Esophagus mucosa (tissue), 1 donor: ENCODE measurements at regions not wholly inside any gene's neighbourhood (a gene's known extent, or its start where the extent isn't known, plus 50 kb on each side); places are given as distances from the start of the nearest gene placed in this dataset.

Experiments
- ATAC-seq: fragments of 200-7000 bp; cut with Tn5 transposase; one replicate; pipeline ENCODE4 v1.9.1; 2020
- donor health status: DM: yes; HTN: yes; CAD: no.

DNA sequence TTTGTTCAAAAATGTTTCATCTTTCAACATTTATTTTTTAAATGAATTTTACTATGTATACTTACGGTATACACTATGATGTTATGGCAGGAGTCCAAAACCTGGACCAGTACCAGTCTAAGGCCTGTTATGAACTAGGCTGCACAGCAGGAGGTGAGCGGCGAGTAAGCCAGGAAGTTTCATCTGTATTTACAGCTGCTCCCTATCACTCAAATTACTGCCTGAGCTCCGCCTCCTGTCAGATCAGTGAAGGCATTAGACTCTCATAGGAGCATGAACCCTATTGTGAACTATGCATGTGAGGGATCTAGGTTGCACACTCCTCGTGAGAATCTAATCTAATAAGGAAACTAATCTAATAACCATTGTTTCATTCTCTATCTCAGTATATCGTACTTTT, 715.5 kb upstream of the PTPRD start:
- no peak for ATAC-seq

DNA sequence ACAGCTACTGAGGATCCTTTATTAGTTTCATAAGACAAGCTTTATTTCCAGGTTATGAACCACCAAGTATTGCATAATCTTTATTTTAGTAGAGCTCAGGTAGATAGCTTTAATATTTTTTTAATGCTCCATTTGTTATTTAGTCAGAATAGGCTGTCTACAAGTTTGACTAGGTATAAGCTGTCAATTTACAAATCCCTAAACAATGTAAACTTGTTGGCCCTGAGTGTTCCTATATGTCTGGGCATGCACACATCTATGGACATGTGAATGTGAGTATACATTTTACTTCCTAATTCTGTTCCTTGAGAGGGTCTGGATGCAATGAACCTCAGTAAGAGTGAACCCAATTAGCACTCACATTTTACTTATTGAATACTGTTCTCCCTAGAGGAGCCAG, 722.2 kb upstream of the PTPRD start:
- peak; percentile 84 for ATAC-seq

DNA sequence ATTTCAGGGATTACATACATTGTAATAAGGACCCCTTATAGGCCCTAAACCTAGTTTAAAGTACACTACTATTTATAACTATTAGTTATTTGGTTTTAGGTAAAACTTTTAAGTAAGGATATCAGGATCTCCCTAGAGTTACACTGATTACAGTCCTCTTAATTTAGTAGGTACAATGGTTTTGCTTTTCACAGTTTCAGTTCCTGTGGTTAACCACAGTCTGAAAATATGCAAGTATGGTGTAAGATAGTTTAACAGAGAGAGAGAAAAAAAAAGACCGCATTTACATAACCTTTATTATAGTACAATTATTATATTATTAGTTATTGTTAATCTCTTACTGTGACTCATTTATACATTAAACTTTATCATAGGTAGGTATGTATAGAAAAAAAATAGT, 725.3 kb upstream of the PTPRD start:
- no peak for ATAC-seq

DNA sequence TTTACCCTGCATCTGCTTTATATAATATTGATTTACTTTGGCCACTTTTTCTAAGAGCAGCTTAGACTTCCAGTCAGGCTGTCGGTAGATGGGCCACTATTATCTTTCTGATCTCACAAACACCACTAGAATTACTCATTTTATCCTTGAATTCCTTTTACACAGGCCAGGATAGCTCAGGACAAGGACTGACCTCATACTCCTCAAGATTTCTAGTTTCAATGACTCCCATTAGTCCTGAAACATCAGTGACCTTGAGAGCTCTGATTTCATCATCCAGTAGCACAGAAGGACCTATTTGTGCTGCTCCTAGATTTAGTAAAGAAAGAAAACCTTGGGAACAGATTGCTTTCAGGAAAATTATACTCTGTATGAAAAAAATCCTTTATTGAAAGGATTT, 727.9 kb upstream of the PTPRD start:
- ATAC-seq, result no peak

DNA sequence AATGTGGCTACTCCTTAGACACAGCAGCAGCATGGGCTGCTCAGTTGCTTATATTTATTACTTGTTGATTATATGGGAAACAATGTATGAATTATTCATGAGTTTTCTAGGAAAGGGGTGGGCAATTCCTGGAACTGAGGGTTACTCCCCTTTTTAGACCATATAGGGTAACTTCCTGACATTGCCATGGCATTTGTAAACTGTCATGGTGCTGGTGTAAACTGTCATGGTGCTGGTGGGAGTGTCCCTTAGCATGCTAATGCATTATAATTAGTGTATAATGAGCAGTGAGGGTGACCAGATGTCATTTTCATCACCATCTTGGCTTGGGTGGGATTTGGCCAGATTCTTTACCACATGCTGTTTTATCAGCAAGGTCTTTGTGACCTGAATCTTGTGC, 734.6 kb upstream of the PTPRD start:
- ATAC-seq, result no peak

DNA sequence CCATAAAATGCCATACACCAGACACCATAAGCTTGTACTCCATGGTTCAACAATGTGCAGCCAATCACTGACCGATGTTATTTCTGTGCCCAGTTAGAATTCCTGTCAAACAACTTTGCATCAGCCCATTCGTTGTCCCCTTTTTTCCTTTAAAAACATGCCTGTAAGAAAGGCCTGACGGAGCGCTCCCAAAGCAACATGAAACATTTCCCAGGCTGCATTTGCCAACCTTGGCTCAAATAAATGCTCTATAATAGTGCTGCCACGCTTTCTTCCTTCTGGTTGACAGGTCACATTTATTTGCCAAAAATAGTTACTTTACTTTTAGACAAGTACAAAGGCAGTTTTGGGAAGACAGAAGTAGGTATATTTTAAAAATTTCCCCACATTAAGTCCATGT, 735.6 kb upstream of the PTPRD start:
- ATAC-seq, result no peak

DNA sequence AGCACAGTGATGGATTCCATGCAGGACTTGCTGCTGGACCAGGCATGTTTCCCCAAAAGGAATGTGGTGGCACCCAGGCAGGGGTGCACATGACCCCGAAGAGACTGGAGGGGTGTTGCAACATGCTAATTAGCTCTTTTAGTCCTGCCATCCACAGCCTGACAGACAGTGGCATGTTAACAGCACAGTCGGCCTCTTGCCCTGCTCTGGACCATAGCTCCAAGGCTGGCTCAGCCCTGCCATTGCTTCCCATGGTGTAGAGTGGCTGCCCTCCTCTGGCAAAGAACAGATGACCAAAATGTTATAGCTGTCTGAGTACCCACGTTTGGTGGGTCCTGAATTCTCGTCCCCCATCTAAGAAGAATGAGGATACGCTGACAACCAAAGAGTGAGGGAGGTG, 736.4 kb upstream of the PTPRD start:
- ATAC-seq, result no peak

DNA sequence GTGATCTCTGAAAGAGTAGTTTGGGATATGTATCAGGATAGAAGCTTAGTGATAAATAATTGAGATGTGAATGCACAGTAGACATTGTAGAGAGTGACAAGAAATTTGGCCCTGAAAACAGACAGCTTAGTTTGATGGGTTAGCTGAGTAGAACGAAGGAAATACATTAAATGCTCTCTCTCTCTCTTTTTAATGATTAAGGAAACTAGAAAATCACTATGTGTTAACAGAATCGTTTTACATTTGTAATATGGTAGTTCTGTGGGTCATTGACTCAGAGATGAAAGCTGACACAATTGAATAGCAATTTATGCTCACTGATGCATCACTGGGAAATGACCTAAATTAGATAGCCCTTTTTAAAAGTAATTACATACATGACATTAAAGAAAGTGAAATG, 739.8 kb upstream of the PTPRD start:
- no peak for ATAC-seq

DNA sequence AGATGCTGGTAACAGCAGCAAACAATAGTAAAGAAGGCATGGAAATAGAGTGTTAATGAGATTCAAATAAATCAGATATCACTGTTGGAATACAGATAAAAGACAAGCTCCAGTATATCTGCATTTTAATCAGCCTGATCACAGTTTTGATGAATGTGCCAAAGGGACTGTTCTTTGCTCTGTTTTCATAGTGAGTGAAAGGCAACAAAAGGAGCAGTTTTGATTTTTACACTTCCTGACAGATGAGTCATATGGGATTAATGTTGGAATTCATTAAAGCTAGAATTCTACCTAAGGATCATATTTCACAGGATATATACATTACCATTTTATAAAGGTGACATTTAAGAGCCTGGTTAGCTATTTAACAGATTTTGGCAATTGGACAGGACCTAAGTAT, 743.3 kb upstream of the PTPRD start:
- ATAC-seq, result no peak

DNA sequence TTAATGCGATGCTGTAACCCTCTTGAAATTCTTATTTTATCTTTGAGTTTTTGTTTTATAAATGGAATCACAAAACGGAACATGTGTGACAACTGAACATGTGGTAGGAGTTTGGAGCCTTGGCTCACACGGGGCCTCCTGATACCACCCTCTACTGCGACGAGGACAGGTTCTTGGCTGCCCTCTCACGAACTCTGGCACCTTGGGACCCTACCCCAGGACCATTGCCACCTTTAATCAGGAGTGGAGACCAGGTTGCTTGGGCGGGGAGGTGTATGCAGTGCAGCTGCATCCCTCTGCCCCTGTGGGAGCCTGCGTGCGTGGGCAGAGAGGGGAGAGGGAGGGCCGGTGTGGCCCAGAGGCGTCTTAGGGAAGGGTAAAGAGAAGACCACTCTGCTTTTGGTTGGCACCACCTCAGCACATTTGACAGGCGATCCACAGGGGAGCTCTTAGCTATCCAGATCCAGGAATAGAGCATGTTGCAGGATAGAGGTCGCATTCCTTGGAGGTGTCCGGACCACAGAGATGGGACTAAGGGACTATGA, 753.9 kb upstream of the PTPRD start:
- no peak for ATAC-seq

DNA sequence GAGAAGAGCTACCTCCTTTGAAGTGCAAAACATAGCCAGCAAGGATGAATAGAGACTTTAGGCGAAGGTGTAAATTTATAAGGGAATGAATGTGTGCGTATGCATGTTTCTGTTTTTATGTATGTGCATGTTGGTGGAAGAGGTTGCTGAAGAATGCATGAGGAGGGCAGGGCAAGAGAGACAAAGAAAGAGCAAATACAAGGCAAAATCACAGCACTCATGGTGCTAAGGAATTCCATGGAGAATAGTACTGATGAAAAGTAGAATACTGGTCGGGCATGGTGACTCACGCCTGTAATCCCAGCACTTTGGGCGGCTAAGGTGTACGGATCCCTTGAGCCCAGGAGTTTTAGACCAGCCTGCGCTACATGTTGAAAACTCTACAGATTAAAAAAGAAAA, 762.1 kb upstream of the PTPRD start:
- no peak for ATAC-seq

DNA sequence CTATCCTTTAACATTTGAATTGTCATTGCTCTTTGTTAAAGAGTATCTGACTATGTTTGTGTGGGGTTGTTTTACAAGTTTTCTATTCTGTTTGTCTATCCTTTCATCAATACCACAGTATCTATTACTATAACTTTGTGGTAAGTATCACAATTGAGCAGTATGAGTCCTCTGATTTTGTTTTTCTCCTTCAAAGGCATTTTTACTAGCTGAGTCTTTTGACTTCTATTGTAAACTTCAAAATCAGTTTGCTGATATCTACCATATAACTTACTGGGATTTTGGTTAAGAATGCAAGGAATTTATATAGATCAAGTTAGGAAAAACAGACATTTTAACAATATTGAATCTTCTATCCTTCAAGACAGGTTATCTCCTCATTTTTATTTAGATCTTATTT, 789.8 kb upstream of the PTPRD start:
- ATAC-seq, result no peak

DNA sequence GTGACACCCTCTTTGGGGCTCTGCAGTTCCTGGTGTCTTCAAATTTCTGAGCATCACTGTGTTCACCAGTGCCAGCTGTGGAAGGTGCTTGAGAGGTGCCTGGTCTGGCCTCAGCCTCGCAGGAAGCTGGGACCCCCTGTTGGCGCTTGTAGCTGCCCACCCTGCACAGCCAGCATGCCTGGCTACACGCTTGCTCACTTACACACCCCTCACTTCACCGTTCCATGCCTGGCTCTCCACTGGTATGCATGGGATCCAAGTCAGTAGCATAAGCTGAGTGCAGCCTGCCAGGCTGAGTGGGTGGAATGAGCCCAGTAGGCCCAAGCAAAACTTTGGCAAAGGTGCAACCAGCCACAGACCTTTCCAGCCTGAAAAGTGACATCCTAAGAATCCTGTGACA, 801.4 kb upstream of the PTPRD start:
- no peak for ATAC-seq

DNA sequence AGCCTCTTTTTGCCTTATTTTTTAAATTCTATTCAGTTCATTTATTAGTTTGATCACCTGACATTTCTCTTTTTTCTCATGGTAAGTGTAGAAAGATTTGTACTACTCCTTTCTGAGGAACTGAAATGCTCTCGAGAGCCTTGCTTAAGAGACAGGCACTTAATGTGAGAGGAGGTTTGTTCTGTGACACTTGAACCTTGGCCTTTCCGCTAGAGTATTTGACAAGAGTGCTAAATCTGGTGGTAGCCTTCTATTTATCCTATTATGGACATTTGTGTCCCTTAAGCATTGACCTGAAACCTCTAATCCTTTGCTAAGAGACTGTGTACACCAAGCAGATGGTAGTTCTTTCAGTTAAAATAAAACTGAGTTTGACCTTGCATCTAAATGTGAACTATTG, 805.0 kb upstream of the PTPRD start:
- ATAC-seq, result no peak

DNA sequence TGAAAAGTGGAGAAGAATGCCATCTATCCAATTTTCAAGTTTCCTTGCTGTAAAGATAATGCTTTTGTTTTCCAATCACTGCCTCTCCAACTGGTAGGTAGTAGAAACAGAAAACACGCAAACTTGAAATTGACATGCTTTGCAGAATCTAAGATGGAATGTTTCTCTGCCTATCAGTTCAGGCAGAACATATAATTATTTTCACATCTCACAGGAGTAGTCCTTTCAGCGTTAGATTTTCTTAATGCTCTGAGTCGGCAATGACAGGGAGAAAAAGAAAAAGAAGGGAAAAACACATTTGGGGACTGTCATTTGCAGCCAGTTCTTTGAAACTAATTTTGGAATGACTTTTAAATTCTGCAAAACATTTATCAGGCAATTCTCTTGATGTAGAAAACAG, 818.7 kb upstream of the PTPRD start:
- ATAC-seq, result no peak

DNA sequence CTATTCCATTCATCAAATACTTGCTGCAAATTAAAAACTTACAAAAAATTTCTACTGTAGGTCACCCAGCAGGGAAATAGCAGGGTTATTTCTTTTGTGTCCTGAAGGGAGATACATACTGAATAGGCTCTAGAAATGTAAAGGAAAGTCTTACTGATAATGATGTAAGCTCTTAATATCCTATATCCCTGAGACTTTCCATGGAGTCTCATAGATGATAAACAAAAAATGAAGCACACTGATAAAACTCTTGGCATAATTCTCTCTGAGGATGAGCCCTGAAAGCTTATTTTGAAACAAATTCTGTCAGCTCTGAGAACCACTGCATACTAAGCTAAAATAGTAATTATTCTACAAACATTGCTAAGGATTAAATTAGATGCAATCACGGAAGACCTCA, 819.6 kb upstream of the PTPRD start:
- ATAC-seq, result no peak

DNA sequence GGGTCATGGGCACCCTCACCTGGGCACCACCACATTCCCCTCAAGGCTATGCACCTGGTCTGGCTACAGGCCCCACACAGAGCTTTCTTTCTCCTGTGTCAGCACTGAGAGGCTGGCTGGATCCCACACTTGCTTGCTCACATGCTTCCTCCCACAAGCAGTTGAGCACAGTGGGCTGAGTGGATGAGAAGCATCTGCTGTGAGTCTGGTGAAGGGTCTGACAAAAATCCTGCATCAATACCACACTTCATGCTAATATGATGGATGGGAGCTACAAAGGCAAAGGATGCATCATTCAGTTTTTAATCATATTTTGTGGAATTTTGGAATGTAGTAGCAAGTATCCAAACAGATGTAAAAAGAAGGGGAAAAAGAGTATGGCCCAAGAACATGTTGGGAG, 830.8 kb upstream of the PTPRD start:
- ATAC-seq, result no peak

DNA sequence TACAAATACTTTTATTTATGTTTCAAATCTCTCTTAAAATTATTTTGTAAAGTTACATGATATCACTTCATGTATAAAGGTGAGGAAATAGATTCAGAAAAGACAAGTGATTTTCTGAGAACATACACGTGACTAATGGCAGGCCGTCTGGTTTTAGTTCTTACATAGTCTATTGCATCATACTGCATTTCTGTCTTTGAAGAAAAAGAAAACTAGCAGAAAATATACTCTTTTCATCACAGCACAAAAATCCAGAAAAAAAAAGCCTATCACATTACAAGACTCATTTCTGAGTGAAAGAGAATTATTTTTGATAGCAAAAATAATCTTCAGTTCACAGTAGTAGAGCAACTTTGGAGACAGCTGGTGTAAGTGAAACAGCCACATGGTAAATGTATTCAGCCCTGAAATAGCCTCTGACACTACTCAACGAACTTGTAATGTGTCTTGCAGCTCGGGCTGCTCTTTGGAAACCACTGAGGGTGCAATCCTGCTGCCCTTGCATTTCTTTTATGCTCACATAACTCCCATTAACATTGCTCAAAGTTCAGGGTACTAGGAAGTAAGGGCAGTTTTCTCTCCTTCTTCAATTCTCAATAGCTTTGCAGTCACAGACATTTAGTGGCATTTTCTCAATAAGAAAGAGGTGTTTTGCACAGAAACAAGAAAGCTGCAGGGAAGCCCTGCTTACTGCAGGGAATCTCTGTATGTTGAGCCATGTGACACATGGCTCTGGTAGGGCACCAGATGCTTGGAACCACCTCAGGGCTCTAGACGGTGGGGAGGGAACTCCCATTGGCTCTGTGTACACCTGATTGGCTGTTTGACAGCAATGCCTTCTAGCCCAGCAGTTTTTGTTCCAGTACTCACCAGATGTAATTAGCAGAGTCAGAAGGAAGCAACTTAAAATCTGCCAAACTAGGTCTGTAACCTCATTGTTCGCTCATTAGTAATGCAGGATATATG, 845.3 kb upstream of the PTPRD start:
- ATAC-seq, result no peak

DNA sequence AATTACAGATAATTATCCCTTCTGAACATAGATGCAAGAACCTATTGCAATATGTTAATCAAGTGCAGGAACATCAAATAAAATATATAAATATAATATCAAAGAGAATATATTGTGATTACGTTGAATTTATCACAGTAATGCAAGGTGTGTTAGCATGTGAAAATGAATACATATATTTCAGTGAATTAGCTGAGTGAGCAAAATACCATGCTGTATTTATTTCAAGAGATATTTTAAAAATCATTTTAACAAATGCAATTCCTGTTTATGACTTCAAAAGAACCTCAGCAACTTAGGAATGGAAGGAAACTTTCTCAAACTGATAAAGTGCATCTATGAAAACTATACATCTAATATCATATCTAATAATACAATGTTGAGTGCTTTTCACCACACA, 856.9 kb upstream of the PTPRD start:
- ATAC-seq, result no peak

DNA sequence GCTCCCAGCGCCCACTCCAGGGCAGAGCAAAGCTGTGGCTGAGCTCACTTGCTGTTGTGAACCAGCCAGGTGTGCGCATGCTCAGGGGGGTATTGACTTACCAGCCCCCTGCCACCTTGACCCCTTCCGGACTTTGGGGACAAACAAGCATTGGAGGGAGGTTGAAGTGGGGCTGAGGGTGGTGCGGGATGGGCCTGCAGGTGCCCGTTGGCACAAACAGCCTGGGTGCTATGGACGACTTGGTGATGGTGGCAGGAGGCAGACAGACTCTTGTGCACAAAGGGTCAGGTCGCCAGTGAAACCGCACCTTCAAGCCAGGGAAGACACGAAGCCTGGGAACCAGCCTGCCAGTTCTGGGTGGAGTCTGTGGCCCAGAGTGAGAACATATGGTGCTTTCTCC, 858.5 kb upstream of the PTPRD start:
- no peak for ATAC-seq

DNA sequence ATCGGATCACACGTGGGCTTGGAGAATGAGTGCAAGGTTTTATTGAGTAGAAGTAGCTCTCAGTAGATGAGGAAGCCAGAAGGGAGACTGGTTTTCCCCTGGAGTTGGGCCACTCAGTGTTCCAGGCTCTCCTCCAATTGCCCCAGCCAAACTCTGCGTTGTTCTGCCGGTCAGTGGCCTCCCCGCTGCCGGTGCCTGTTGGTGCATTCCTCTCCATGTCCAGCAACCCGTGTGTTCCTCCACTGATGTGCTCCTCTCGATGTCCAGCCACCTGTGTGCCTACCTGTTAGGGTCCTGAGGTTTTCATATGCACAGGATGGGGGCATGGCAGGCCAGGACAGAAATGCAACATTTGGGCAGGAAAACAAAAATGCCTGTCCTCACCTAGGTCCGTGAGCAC, 888.0 kb upstream of the PTPRD start:
- no peak for ATAC-seq

DNA sequence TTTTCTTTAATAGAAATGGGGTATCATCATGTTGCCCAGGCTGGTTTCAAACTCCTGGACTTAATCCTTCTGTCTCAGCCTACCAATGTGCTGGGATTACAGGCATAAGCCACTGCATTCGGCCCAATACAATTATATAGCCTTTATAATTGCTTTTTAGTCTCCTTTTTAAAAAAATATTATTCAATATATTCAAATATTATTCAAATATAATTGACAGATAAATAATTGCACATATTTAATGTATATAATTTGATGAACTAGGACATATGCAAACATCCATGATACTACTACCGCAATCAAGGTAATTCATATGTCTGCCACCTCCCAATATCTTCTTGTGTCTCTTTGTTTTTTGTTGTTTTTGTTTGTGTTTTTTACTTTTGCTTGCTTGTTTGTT, 894.2 kb upstream of the PTPRD start:
- no peak for ATAC-seq

DNA sequence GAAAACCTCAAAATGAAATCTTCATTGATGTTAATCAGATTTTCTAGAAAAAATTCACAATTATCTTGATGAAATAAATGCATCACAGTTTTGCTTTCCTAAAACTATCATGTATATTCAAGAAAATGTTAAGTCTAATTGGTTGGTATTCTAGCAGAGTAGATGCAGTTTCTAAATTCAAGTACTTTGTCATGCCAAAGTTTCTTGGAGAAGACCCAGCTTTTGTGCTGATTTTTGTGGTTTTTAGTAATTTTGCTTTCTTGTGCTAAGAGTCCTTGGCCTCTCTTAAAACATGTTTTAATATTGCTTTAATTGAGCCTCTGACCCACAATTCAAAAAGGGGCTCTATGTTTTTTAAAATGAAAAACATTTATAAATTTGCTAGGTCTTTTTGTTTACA, 924.8 kb upstream of the PTPRD start:
- no peak for ATAC-seq

DNA sequence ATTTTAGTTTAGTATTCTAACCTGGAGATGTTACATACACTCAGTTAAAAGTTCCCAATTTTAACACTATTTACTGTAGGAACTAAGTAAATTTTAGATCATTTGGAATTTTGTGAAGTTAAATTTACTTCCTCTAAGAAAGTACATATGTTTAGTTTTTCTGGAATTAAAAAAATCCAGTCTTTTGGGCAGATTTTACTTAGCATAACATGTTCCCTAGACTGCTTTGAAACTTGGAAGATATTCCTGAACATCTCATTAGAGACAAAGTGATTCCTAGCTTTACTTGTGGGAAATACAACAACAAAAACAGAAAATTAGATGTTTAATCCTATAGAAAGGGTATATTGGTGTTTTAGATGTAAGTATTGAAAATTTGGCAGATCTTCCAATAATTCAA, 930.0 kb upstream of the PTPRD start:
- ATAC-seq, result no peak

DNA sequence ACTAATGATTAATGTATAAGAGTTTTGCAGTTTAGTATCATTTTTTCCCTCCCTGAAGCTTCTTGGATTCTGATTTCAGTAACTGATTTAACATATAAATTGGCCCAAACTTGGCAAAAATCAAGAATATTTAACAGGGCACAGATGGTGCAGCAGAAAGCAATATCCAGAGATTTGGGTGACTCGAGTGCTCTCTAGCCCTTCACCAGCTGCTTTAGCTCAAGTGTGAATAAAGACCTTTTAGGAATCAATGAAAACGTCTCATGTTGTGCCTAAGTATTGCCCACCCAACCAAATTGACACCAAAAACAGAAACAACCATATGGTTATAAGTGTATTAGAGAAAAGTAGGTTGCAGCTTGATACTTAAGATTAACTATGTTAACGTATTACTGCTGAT, 933.4 kb upstream of the PTPRD start:
- ATAC-seq, result no peak
